IMR-90 (cell line): ENCODE measurements at regions not wholly inside any gene's neighbourhood (a gene's known extent, or its start where the extent isn't known, plus 50 kb on each side); places are given as distances from the start of the nearest gene placed in this dataset.

Experiments
- ATAC-seq: fragments of 200-7000 bp; cut with Tn5 transposase; 2 replicates; pipeline ENCODE4 v1.9.1; 2020; ENCODE audit warnings: low read depth, mild to moderate bottlenecking, moderate library complexity
- BruUV-seq: library from RNA; stranded (reverse); fragments of 400-500 nt; replicated peaks from 2 replicates; lab custom pipeline; 2021; lab: Mats Ljungman, UMichigan
- CTCF ChIA-PET: fragments of 300-600 bp; formaldehyde crosslinking; extraction: SDS; loops from one replicate; lab custom pipeline; 2021; ENCODE audit warnings: antibody characterized with exemption; lab: Yijun Ruan, JAX
- POLR2A ChIA-PET: fragments of 300-600 bp; sonication (Branson Sonifier 250); formaldehyde crosslinking; loops from one replicate; lab custom pipeline; 2022; ENCODE audit warnings: antibody characterized with exemption; ENCODE audit not compliant: unreplicated experiment; lab: Charles Lee
- DNase-seq: peaks from one replicate; pipeline ENCODE4 v3.0.0; 2013
- H2AFZ ChIP-seq: replicated peaks from 2 replicates; pipeline ENCODE3; 2013; ENCODE audit warnings: low read length, mild to moderate bottlenecking; ENCODE audit not compliant: poor library complexity
- H2AK5ac ChIP-seq: 2 replicates; pipeline ENCODE4 v1.6.1; 2013; ENCODE audit warnings: low read depth, low read length, inconsistent platforms
- H2AK9ac ChIP-seq: replicated peaks from 2 replicates; pipeline ENCODE3; 2013; ENCODE audit warnings: mild to moderate bottlenecking, low read depth, low read length, moderate library complexity; ENCODE audit not compliant: poor library complexity
- H2BK120ac ChIP-seq: 2 replicates; pipeline ENCODE4 v1.6.1; 2013; ENCODE audit warnings: low read depth, low read length, inconsistent platforms
- H2BK15ac ChIP-seq: 3 replicates; pipeline ENCODE4 v1.6.1; 2013; ENCODE audit warnings: low read depth, low read length, inconsistent platforms
- H2BK20ac ChIP-seq: 2 replicates; pipeline ENCODE4 v1.6.1; 2013; ENCODE audit warnings: low read depth, mild to moderate bottlenecking, inconsistent platforms, low read length, moderate library complexity
- H2BK5ac ChIP-seq: 2 replicates; pipeline ENCODE4 v1.6.1; 2013; ENCODE audit warnings: mild to moderate bottlenecking, low read depth, low read length, inconsistent platforms; ENCODE audit not compliant: poor library complexity, severe bottlenecking
- H3K14ac ChIP-seq: replicated peaks from 2 replicates; pipeline ENCODE4 v1.6.1; 2013; ENCODE audit warnings: low read depth, low read length, inconsistent platforms
- H3K18ac ChIP-seq: 2 replicates; pipeline ENCODE4 v1.6.1; 2013; ENCODE audit warnings: low read depth, low read length, control low read depth
- H3K23ac ChIP-seq: 2 replicates; pipeline ENCODE4 v1.6.1; 2013; ENCODE audit warnings: low read depth, low read length, inconsistent platforms
- H3K27ac ChIP-seq: 2 replicates; pipeline ENCODE4 v1.5.1; 2013; ENCODE audit warnings: mild to moderate bottlenecking, control low read depth, low read length; ENCODE audit not compliant: insufficient read depth
- H3K27me3 ChIP-seq: 2 replicates; pipeline ENCODE4 v1.6.1; 2013; ENCODE audit warnings: low read length; ENCODE audit not compliant: control insufficient read depth, insufficient read depth
- H3K36me3 ChIP-seq: 2 replicates; pipeline ENCODE4 v1.6.1; 2013; ENCODE audit warnings: low read length, mixed read lengths; ENCODE audit not compliant: control insufficient read depth, insufficient read depth
- H3K4ac ChIP-seq: 2 replicates; pipeline ENCODE4 v1.6.1; 2013; ENCODE audit warnings: low read depth, low read length, inconsistent platforms
- H3K4me1 ChIP-seq: 2 replicates; pipeline ENCODE4 v1.6.1; 2013; ENCODE audit warnings: low read length, mixed read lengths; ENCODE audit not compliant: control insufficient read depth, insufficient read depth
- H3K4me2 ChIP-seq: 2 replicates; pipeline ENCODE4 v1.6.1; 2013; ENCODE audit warnings: low read depth, mild to moderate bottlenecking, control low read depth, low read length, moderate library complexity
- H3K4me3 ChIP-seq: 2 replicates; pipeline ENCODE4 v1.5.1; 2013; ENCODE audit warnings: low read depth, mild to moderate bottlenecking, control low read depth, low read length, moderate library complexity; ENCODE audit not compliant: insufficient read depth
- H3K56ac ChIP-seq: 2 replicates; pipeline ENCODE4 v1.6.1; 2013; ENCODE audit warnings: low read length, inconsistent platforms; ENCODE audit not compliant: insufficient read depth; ENCODE audit errors: extremely low read depth
- H3K79me1 ChIP-seq, 2 experiments: 2 replicates each; pipeline ENCODE4 v1.6.1; 2013; ENCODE audit warnings: low read length in 2 of 2, inconsistent platforms in 1 of 2, low read depth in 1 of 2
- H3K9ac ChIP-seq: 2 replicates; pipeline ENCODE4 v1.6.1; 2013; ENCODE audit warnings: low read depth, low read length, control low read depth
- H3K9me1 ChIP-seq: 2 replicates; pipeline ENCODE4 v1.6.1; 2013; ENCODE audit warnings: low read length, inconsistent platforms; ENCODE audit not compliant: insufficient read depth
- H3K9me3 ChIP-seq: 2 replicates; pipeline ENCODE4 v1.6.1; 2013; ENCODE audit warnings: low read length; ENCODE audit not compliant: control insufficient read depth, insufficient read depth
- H4K20me1 ChIP-seq: 2 replicates; pipeline ENCODE4 v1.6.1; 2013; ENCODE audit warnings: low read length, inconsistent platforms; ENCODE audit not compliant: insufficient read depth
- H4K5ac ChIP-seq: 2 replicates; pipeline ENCODE4 v1.6.1; 2013; ENCODE audit warnings: mild to moderate bottlenecking, low read depth, low read length, control low read depth
- H4K8ac ChIP-seq, 2 experiments: 2 replicates each; pipeline ENCODE4 v1.6.1; 2013; ENCODE audit warnings: low read depth in 2 of 2, low read length in 2 of 2, control low read depth in 1 of 2, inconsistent platforms in 1 of 2
- H4K91ac ChIP-seq: 2 replicates; pipeline ENCODE4 v1.6.1; 2013; ENCODE audit warnings: low read depth, low read length, inconsistent platforms; ENCODE audit not compliant: insufficient read depth
- BHLHE40 ChIP-seq: fragments of 150-350 bp; IDR thresholded peaks from 2 replicates; pipeline ENCODE4 v1.6.1; 2016; ENCODE audit warnings: mild to moderate bottlenecking, low read depth, low read length
- CEBPB ChIP-seq: IDR thresholded peaks from 2 replicates; pipeline ENCODE4 v1.6.1; 2012; ENCODE audit warnings: low read depth, low read length, improper control_type of control experiment
- CHD1 ChIP-seq: IDR thresholded peaks from 2 replicates; pipeline ENCODE4 v1.6.1; 2012; ENCODE audit warnings: low read depth, low read length, improper control_type of control experiment
- CTCF ChIP-seq: conservative IDR thresholded peaks from 2 replicates; pipeline ENCODE4 v1.5.1; 2012; ENCODE audit warnings: mild to moderate bottlenecking, low read depth, low read length, improper control_type of control experiment
- FOS ChIP-seq: fragments of 150-350 bp; IDR thresholded peaks from 2 replicates; pipeline ENCODE4 v1.6.1; 2016; ENCODE audit warnings: low read depth, low read length
- MAFK ChIP-seq: IDR thresholded peaks from 2 replicates; pipeline ENCODE4 v1.6.1; 2012; ENCODE audit warnings: low read depth, low read length, improper control_type of control experiment
- MAZ ChIP-seq: IDR thresholded peaks from 2 replicates; pipeline ENCODE4 v1.6.1; 2012; ENCODE audit warnings: low read depth, mild to moderate bottlenecking, low read length, improper control_type of control experiment, moderate library complexity, borderline replicate concordance
- MXI1 ChIP-seq: IDR thresholded peaks from 2 replicates; pipeline ENCODE4 v1.6.1; 2012; ENCODE audit warnings: low read depth, mild to moderate bottlenecking, low read length, moderate library complexity, borderline replicate concordance
- NFE2L2 ChIP-seq: fragments of 150-350 bp; IDR thresholded peaks from 2 replicates; pipeline ENCODE4 v1.6.1; 2016; ENCODE audit warnings: low read depth, mild to moderate bottlenecking, low read length
- POLR2A ChIP-seq: IDR thresholded peaks from 2 replicates; pipeline ENCODE4 v1.6.1; 2012; ENCODE audit warnings: mild to moderate bottlenecking, low read depth, low read length
- RAD21 ChIP-seq: IDR thresholded peaks from 2 replicates; pipeline ENCODE4 v1.6.1; 2012; ENCODE audit warnings: low read length, improper control_type of control experiment
- RCOR1 ChIP-seq: IDR thresholded peaks from 2 replicates; pipeline ENCODE4 v1.6.1; 2012; ENCODE audit warnings: mild to moderate bottlenecking, low read length, improper control_type of control experiment; ENCODE audit not compliant: insufficient replicate concordance
- RFX5 ChIP-seq: IDR thresholded peaks from 2 replicates; pipeline ENCODE4 v1.8.0; 2012; ENCODE audit warnings: low read depth, mild to moderate bottlenecking, low read length, moderate library complexity
- SMC3 ChIP-seq: fragments of 150-350 bp; IDR thresholded peaks from 2 replicates; pipeline ENCODE4 v1.6.1; 2016; ENCODE audit warnings: low read depth, mild to moderate bottlenecking, antibody characterized with exemption, low read length, moderate library complexity
- WGBS, 2 experiments: methylation state at CpG; one replicate each; pipeline versions ENCODE4 v1.1.5 to v1.1.7; 2013; ENCODE audit warnings: missing lambda C conversion rate in 2 of 2; ENCODE audit not compliant: insufficient read length in 1 of 2; ENCODE audit errors: extremely low coverage in 2 of 2; 5-methylcytosine and 5-hydroxymethylcytosine counted together
- dilution Hi-C: fragments of 300-500 bp; cut with HindIII; formaldehyde crosslinking; loops from one replicate; pipeline ENCODE4 v1.14.3; 2018; ENCODE audit warnings: low sequenced_read_pairs; ENCODE audit not compliant: unreplicated experiment
- in situ Hi-C: fragments of 300-500 bp; cut with MboI; formaldehyde crosslinking; loops from 3 replicates; pipeline ENCODE4 v1.14.3; 2019; ENCODE audit warnings: low sequenced_read_pairs, inconsistent platforms, mixed read lengths
- intact Hi-C: fragments of 100-400 bp; cut with micrococcal nuclease; formaldehyde crosslinking; loops from 2 replicates; pipeline ENCODE4 v1.10.0; 2022
- TF ChIP-seq, protein P1 (sequence below): fragments of 150-350 bp; IDR thresholded peaks from 2 replicates; pipeline ENCODE4 v1.6.1; 2016; ENCODE audit warnings: low read depth, mild to moderate bottlenecking, low read length, moderate library complexity, borderline replicate concordance
- TF ChIP-seq, protein P2 (sequence below): fragments of 150-350 bp; IDR thresholded peaks from 2 replicates; pipeline ENCODE4 v1.6.1; 2017; ENCODE audit warnings: mild to moderate bottlenecking, antibody characterized with exemption, low read length, low read depth

DNA sequence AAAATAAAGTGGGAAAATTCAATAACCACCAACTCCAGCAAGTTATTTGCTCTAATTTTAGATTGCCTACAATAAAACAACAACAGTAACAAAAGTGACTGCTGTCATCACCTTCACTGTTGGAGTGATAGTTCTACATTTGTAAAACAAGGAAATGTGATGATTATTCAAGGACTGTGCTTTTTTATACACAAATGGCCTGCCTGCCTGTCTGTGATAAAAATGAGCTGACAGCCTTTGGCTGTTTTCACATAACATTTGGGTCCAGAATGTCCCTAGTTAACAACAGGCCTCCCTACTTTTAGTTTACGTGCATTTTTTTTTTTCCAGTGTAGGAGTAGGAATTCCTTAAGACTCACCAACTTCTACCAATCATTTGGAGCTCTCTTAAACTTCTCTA is 768.8 kb downstream of the PDCD6IP start:
- intact Hi-C loops, result no loop called here

More for the DNA sequence above, 768.8 kb downstream of the PDCD6IP start:
- Histone ChIP-seq H3K9me3 (peaks cover 3% of the 10 kb centered on the region; the same call in 1 of the 2 replicates), H4K8ac (no peak overlapping the region), H2AK5ac (no peak overlapping the region), H2BK5ac (no peak overlapping the region), H4K20me1 (no peaks in the 10 kb centered on the region), H2AK9ac (no peak overlapping the region), H3K4me3 (no peak overlapping the region), H3K9me1 (no peaks in the 10 kb centered on the region), H3K27ac (no peak overlapping the region), H4K91ac (no peak overlapping the region), H4K5ac (no peak overlapping the region), H3K4me2 (no peak overlapping the region), H3K79me1 (no peaks in the 10 kb centered on the region), H3K9ac (no peak overlapping the region), H3K56ac (no peak overlapping the region), H3K23ac (no peak overlapping the region), H3K36me3 (no peaks in the 10 kb centered on the region), H3K4ac (no peak overlapping the region), H2BK20ac (no peak overlapping the region), H2BK120ac (no peak overlapping the region), H3K27me3 (no peaks in the 10 kb centered on the region), H2BK15ac (no peak overlapping the region), H3K4me1 (no peaks in the 10 kb centered on the region), H2AFZ (no peak overlapping the region), H3K18ac (no peak overlapping the region), H3K14ac (no peak overlapping the region)
- no TSS peak for BruUV-seq
- no CpG with 5 or more reads among the region's 1 CpG for WGBS, 2 experiments
- TF ChIP-seq MAFK, result no peak
- TF ChIP-seq MXI1, result no peak
- no peak for TF ChIP-seq POLR2A
- no peak for TF ChIP-seq RFX5
- TF ChIP-seq, protein P1, sequence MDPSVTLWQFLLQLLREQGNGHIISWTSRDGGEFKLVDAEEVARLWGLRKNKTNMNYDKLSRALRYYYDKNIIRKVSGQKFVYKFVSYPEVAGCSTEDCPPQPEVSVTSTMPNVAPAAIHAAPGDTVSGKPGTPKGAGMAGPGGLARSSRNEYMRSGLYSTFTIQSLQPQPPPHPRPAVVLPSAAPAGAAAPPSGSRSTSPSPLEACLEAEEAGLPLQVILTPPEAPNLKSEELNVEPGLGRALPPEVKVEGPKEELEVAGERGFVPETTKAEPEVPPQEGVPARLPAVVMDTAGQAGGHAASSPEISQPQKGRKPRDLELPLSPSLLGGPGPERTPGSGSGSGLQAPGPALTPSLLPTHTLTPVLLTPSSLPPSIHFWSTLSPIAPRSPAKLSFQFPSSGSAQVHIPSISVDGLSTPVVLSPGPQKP, result no peak
- no peak for TF ChIP-seq BHLHE40
- TF ChIP-seq, protein P2, sequence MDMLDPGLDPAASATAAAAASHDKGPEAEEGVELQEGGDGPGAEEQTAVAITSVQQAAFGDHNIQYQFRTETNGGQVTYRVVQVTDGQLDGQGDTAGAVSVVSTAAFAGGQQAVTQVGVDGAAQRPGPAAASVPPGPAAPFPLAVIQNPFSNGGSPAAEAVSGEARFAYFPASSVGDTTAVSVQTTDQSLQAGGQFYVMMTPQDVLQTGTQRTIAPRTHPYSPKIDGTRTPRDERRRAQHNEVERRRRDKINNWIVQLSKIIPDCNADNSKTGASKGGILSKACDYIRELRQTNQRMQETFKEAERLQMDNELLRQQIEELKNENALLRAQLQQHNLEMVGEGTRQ, result no peak
- TF ChIP-seq RAD21, result no peak
- TF ChIP-seq SMC3, result no peak
- TF ChIP-seq CHD1, result no peak
- TF ChIP-seq CEBPB, result no peak
- no peak for TF ChIP-seq MAZ
- TF ChIP-seq NFE2L2, result no peak
- TF ChIP-seq RCOR1, result no peak
- TF ChIP-seq FOS, result no peak
- no peak for TF ChIP-seq CTCF
- POLR2A ChIA-PET, result no interaction called here
- dilution Hi-C loops (no loop called here), in situ Hi-C loops (no loop called here)
- no peak for DNase-seq
- CTCF ChIA-PET, result no interaction called here
- ATAC-seq, result no peak
